Left hindlimb (tissue), 1 donor: ENCODE measurements at regions not wholly inside any gene's neighbourhood (a gene's known extent, or its start where the extent isn't known, plus 50 kb on each side); places are given as distances from the start of the nearest gene placed in this dataset.

Experiments
- DNase-seq: peaks from one replicate; pipeline ENCODE4 v3.0.0-alpha.2; 2018

GRCh38 chr22:49034836-49035817 lies 792.5 kb downstream of the BRD1 start:
- no peak for DNase-seq

- no peak for DNase-seq
Measured at GRCh38 chr22:49033616-49034015, 794.1 kb downstream of the BRD1 start.

- no peak for DNase-seq
Measured at GRCh38 chr22:49032821-49033220, 794.9 kb downstream of the BRD1 start.

GRCh38 chr22:49031746-49032330 lies 795.8 kb downstream of the BRD1 start:
- no peak for DNase-seq

GRCh38 chr22:49028111-49028510 lies 799.6 kb downstream of the BRD1 start:
- DNase-seq: no peak

- DNase-seq: no peak
Measured at GRCh38 chr22:49027368-49027670, 800.4 kb downstream of the BRD1 start.

- DNase-seq: no peak
Measured at GRCh38 chr22:49026494-49027367, 800.9 kb downstream of the BRD1 start.

- no peak for DNase-seq
Measured at GRCh38 chr22:49025791-49026493, 801.7 kb downstream of the BRD1 start.

- no peak for DNase-seq
Measured at GRCh38 chr22:49024775-49025440, 802.8 kb downstream of the BRD1 start.

GRCh38 chr22:49023879-49024774 lies 803.5 kb downstream of the BRD1 start:
- DNase-seq: peak; percentile 6

- peak; percentile 15 for DNase-seq
Measured at GRCh38 chr22:49023161-49023878, 804.4 kb downstream of the BRD1 start.

- no peak for DNase-seq
Measured at GRCh38 chr22:49022816-49023160, 804.9 kb downstream of the BRD1 start.

GRCh38 chr22:49021926-49022815 lies 805.5 kb downstream of the BRD1 start:
- DNase-seq: no peak

- no peak for DNase-seq
Measured at GRCh38 chr22:49021131-49021925, 806.3 kb downstream of the BRD1 start.

GRCh38 chr22:49019737-49020713 lies 807.6 kb downstream of the BRD1 start:
- no peak for DNase-seq

GRCh38 chr22:49018601-49019000 lies 809.1 kb downstream of the BRD1 start:
- no peak for DNase-seq
